ENCODE measurements at regions not wholly inside any gene's neighbourhood (a gene's known extent, or its start where the extent isn't known, plus 50 kb on each side); places are given as distances from the start of the nearest gene placed in this dataset.

- TF ChIP-seq CTCF (IDR thresholded peaks at IDR 0.05; ENCODE audit: low read depth, low read length, missing input control) = no peak
- TF ChIP-seq ZBTB33 (IDR thresholded peaks at IDR 0.05) = no peak
- no peak for TF ChIP-seq JUND (IDR thresholded peaks at IDR 0.05)
- no peak for TF ChIP-seq RXRA (IDR thresholded peaks at IDR 0.05)
- TF ChIP-seq GABPA (IDR thresholded peaks at IDR 0.05 in 1 of 2, conservative IDR thresholded peaks at IDR 0.05 in 1 of 2) = no peak
- TF ChIP-seq REST (IDR thresholded peaks at IDR 0.05) = no peak
- TF ChIP-seq ATF3 (IDR thresholded peaks at IDR 0.05) = no peak
- TF ChIP-seq RAD21 (IDR thresholded peaks at IDR 0.05) = no peak
- no peak for TF ChIP-seq FOXA1 (IDR thresholded peaks at IDR 0.05)
- no peak for TF ChIP-seq YY1 (IDR thresholded peaks at IDR 0.05)
- TF ChIP-seq SP1 (IDR thresholded peaks at IDR 0.05) = no peak
- no peak for TF ChIP-seq TAF1 (conservative IDR thresholded peaks at IDR 0.05)
Measured at GRCh38 chr2:131419441-131419840, 55.5 kb upstream of the RAB6D start.
